ENCODE measurements at regions not wholly inside any gene's neighbourhood (a gene's known extent, or its start where the extent isn't known, plus 50 kb on each side); places are given as distances from the start of the nearest gene placed in this dataset.

DNA sequence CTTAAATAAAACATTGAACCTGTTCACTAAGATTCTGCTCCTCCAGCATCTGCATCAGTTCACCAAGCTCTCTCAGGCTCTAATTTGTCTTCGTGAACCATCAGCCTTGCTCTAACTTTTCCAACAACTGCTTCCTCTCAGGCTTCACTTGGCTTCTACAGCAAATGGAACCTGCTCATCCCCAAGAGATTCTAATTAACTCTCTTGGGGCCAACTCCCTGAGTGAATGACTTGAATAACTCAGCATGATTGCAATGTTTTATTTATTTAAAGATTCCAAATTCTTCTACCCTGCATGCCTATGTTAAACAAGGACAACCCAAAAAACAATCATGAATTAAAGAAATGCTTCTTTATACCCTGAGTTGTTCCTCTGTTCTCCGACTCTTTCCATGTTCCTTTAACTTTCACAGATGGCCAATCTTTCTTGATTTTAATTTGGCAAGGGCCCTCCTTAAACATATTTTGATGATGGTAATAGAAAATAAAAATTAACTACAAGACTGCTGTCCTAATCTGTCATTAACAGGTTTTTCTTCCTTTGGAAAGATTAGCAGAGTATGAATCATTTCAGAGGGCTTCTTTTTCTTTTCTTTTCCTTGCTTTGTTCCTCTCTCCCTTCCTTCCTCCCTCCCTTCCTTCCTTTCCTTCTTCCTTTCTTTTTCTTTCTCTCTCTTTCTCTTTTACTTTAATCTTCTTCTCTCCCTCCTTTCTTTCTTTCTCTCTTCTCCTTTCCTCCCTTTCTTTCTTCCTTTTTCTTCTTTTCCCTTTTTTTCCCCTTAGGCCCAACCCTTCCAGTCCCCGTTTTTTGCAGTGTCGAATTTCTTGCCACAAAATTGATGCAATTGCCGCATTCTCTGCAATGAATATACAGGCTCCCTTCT lies 195.0 kb upstream of the RHOBTB1 start:
- H3K27ac ChIP-seq = no peak overlapping the region
- 73% methylated on average over 5 of the region's 5 CpGs for WGBS (ENCODE audit: missing lambda C conversion rate)
- ATAC-seq (no peak), DNase-seq (ENCODE audit: low read depth in 1 of 2, low spot score in 1 of 2) (no peak), FAIRE-seq (no peak)
- ChIA-PET POLR2A (no interaction called here), CTCF (interaction anchor here (0.9 to 2.6 kb wide), 2 partner anchors 9 to 52 kb away, joined by 3 to 11 read pairs; no protein-coding TSS in a partner anchor)
- H3K9me3 ChIP-seq = peaks cover 9% of the 10 kb centered on the region; the same call in 1 of the 3 replicates
- TF ChIP-seq CBX2 (IDR thresholded peaks at IDR 0.05; ENCODE audit: borderline replicate concordance, low read depth) (no peak), ZC3H11A (IDR thresholded peaks at IDR 0.05) (no peak), FOSB (CRISPR knock-in tag; IDR thresholded peaks at IDR 0.05) (no peak), HDAC2 (IDR thresholded peaks at IDR 0.05) (no peak), HEYL (CRISPR knock-in tag; IDR thresholded peaks at IDR 0.05) (no peak), CBX8 (IDR thresholded peaks at IDR 0.05) (no peak), NPAS2 (CRISPR knock-in tag; IDR thresholded peaks at IDR 0.05; ENCODE audit: borderline replicate concordance) (no peak), ZNF302 (CRISPR knock-in tag; IDR thresholded peaks at IDR 0.05) (no peak), HOXA7 (CRISPR knock-in tag; IDR thresholded peaks at IDR 0.05) (no peak), CHD2 (IDR thresholded peaks at IDR 0.05; ENCODE audit: low read length, partially characterized antibody) (no peak), HOXB5 (CRISPR knock-in tag; IDR thresholded peaks at IDR 0.05) (no peak), HOXB13 (CRISPR knock-in tag; IDR thresholded peaks at IDR 0.05; ENCODE audit: low read depth) (no peak), CEBPB (IDR thresholded peaks at IDR 0.05) (no peak)
- TF ChIP-seq, protein P1, sequence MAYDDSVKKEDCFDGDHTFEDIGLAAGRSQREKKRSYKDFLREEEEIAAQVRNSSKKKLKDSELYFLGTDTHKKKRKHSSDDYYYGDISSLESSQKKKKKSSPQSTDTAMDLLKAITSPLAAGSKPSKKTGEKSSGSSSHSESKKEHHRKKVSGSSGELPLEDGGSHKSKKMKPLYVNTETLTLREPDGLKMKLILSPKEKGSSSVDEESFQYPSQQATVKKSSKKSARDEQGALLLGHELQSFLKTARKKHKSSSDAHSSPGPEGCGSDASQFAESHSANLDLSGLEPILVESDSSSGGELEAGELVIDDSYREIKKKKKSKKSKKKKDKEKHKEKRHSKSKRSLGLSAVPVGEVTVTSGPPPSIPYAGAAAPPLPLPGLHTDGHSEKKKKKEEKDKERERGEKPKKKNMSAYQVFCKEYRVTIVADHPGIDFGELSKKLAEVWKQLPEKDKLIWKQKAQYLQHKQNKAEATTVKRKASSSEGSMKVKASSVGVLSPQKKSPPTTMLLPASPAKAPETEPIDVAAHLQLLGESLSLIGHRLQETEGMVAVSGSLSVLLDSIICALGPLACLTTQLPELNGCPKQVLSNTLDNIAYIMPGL (CRISPR knock-in tag; IDR thresholded peaks at IDR 0.05; ENCODE audit: borderline replicate concordance) = no peak
- TF ChIP-seq, protein P2, sequence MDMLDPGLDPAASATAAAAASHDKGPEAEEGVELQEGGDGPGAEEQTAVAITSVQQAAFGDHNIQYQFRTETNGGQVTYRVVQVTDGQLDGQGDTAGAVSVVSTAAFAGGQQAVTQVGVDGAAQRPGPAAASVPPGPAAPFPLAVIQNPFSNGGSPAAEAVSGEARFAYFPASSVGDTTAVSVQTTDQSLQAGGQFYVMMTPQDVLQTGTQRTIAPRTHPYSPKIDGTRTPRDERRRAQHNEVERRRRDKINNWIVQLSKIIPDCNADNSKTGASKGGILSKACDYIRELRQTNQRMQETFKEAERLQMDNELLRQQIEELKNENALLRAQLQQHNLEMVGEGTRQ (IDR thresholded peaks at IDR 0.05) = no peak
- TF ChIP-seq, protein P3, sequence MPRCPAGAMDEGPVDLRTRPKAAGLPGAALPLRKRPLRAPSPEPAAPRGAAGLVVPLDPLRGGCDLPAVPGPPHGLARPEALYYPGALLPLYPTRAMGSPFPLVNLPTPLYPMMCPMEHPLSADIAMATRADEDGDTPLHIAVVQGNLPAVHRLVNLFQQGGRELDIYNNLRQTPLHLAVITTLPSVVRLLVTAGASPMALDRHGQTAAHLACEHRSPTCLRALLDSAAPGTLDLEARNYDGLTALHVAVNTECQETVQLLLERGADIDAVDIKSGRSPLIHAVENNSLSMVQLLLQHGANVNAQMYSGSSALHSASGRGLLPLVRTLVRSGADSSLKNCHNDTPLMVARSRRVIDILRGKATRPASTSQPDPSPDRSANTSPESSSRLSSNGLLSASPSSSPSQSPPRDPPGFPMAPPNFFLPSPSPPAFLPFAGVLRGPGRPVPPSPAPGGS (IDR thresholded peaks at IDR 0.05) = no peak
- H3K4me3 ChIP-seq = no peak overlapping the region
- H3K4me1 ChIP-seq = 0 out of 3 replicates have a peak, but pooled peaks cover 5% of the 10 kb centered on the region
- no peak overlapping the region for H3K4me2 ChIP-seq

DNA sequence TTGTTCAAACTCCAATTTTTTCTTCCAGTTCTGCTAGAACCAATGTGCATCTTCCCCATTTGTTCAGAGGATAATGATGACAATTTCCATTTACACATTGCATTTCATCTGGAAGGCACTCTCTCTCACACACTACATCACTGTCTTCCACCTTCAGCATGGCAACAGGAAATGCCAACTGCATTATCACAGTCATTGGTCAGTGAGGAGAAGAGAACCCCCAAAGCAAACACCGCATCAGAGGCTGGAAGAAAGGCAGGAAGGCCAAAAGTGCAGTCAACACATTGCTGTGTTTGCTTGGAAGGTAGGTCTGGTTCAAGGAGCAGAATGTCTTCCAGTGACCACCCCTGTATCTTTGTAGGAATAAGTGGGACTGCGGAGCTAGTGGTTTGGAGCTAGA lies 192.2 kb upstream of the RHOBTB1 start:
- peak in 1 of 2 experiments; percentile 30 for DNase-seq (ENCODE audit: low read depth in 1 of 2, low spot score in 1 of 2)
- 86% methylated on average over 2 of the region's 2 CpGs for WGBS (ENCODE audit: missing lambda C conversion rate)
- Histone ChIP-seq H3K9me3 (no peaks in the 10 kb centered on the region), H3K27ac (no peak overlapping the region), H3K4me1 (0 out of 3 replicates have a peak, but pooled peaks cover 5% of the 10 kb centered on the region), H3K4me2 (peak overlapping the region; percentile 15; the same call in 1 of the 3 replicates), H3K4me3 (no peak overlapping the region)
- TF ChIP-seq, protein P4, sequence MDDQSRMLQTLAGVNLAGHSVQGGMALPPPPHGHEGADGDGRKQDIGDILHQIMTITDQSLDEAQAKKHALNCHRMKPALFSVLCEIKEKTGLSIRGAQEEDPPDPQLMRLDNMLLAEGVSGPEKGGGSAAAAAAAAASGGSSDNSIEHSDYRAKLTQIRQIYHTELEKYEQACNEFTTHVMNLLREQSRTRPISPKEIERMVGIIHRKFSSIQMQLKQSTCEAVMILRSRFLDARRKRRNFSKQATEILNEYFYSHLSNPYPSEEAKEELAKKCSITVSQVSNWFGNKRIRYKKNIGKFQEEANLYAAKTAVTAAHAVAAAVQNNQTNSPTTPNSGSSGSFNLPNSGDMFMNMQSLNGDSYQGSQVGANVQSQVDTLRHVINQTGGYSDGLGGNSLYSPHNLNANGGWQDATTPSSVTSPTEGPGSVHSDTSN (IDR thresholded peaks at IDR 0.05) = no peak
- no peak for TF ChIP-seq MAZ (IDR thresholded peaks at IDR 0.05; ENCODE audit: borderline replicate concordance, low read depth, low read length)
- TF ChIP-seq RFX5 (IDR thresholded peaks at IDR 0.05) = peak; percentile 95
- TF ChIP-seq, protein P5, sequence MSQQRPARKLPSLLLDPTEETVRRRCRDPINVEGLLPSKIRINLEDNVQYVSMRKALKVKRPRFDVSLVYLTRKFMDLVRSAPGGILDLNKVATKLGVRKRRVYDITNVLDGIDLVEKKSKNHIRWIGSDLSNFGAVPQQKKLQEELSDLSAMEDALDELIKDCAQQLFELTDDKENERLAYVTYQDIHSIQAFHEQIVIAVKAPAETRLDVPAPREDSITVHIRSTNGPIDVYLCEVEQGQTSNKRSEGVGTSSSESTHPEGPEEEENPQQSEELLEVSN (IDR thresholded peaks at IDR 0.05; ENCODE audit: borderline replicate concordance, low read depth) = no peak
- no peak for TF ChIP-seq CEBPB (IDR thresholded peaks at IDR 0.05)
- ChIA-PET CTCF (interaction anchor here (1.0 kb wide), 1 partner anchor 8 kb away, joined by 3 read pairs; no protein-coding TSS in a partner anchor), POLR2A (interaction anchor here (0.6 kb wide), 1 partner anchor 615 kb away, joined by 3 read pairs; no protein-coding TSS in a partner anchor)
- FAIRE-seq = no peak
- peak; percentile 39 to 70; a peak in 4 of 6 replicates for ATAC-seq

Data from A549 (cell line).